ENCODE measurements at regions not wholly inside any gene's neighbourhood (a gene's known extent, or its start where the extent isn't known, plus 50 kb on each side); places are given as distances from the start of the nearest gene placed in this dataset.
"Not testable (repeated sequence)": the region's sequence is repeated elsewhere in the genome, so short reads cannot be mapped to it uniquely, and the experiment has no call there.

DNA sequence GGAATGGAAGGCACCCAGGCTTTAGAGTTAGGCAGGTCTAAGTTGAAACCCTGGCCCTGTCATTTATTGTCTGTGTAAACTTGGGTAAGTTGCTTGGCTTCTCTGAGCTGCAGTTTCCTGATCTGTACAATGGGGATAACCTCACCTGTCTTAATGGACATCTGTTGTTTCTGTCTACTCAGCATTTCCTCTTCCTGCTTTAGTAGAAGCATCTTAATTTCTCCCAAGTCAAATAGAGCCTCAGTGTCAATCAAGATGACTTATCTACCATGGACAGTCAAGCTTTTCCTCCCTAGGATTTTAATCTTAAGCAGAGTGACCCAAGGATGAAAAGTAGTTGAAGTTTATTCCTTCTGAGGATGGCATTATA, 119.7 kb downstream of the FZD1 start:
- DNase-seq (ENCODE audit: extremely low spot score) = no peak
- TF ChIP-seq, protein P1, sequence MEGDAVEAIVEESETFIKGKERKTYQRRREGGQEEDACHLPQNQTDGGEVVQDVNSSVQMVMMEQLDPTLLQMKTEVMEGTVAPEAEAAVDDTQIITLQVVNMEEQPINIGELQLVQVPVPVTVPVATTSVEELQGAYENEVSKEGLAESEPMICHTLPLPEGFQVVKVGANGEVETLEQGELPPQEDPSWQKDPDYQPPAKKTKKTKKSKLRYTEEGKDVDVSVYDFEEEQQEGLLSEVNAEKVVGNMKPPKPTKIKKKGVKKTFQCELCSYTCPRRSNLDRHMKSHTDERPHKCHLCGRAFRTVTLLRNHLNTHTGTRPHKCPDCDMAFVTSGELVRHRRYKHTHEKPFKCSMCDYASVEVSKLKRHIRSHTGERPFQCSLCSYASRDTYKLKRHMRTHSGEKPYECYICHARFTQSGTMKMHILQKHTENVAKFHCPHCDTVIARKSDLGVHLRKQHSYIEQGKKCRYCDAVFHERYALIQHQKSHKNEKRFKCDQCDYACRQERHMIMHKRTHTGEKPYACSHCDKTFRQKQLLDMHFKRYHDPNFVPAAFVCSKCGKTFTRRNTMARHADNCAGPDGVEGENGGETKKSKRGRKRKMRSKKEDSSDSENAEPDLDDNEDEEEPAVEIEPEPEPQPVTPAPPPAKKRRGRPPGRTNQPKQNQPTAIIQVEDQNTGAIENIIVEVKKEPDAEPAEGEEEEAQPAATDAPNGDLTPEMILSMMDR (IDR thresholded peaks at IDR 0.05; ENCODE audit: control extremely low read depth, extremely low read depth, low read depth, missing control alignments) = no peak
- ChIA-PET POLR2A (no interaction called here), CTCF (interaction anchor here (1.4 to 1.7 kb wide), 2 partner anchors 8 to 42 kb away, joined by 3 to 6 read pairs; no protein-coding TSS in a partner anchor)

DNA sequence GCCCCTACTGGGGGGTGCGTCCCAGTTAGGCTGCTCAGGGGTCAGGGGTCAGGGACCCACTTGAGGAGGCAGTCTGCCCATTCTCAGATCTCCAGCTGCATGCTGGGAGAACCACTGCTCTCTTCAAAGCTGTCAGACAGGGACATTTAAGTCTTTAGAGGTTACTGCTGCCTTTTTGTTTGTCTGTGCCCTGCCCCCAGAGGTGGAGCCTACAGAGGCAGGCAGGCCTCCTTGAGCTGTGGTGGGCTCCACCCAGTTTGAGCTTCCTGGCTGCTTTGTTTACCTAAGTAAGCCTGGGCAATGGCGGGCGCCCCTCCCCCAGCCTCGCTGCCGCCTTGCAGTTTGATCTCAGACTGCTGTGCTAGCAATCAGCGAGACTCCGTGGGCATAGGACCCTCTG, 130.5 kb downstream of the FZD1 start:
- CTCF ChIA-PET; POLR2A ChIA-PET; DNase-seq (ENCODE audit: extremely low spot score): not testable (repeated sequence)

DNA sequence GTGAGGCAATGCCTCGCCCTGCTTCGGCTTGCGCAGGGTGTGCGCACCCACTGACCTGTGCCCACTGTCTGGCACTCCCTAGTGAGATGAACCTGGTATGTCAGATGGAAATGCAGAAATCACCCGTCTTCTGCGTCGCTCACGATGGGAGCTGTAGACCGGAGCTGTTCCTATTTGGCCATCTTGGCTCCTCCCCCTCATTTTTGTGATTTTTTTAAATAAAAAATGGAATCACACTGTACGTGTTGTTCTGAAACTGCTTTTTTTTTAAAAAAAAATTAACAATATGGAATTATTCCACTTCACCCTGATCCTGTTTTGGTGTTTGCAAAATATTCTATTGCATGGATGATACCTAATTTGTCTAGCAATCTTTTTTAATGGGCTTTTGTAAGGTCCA, 131.1 kb downstream of the FZD1 start:
- CTCF ChIA-PET; DNase-seq (ENCODE audit: extremely low spot score); POLR2A ChIA-PET: not testable (repeated sequence)

DNA sequence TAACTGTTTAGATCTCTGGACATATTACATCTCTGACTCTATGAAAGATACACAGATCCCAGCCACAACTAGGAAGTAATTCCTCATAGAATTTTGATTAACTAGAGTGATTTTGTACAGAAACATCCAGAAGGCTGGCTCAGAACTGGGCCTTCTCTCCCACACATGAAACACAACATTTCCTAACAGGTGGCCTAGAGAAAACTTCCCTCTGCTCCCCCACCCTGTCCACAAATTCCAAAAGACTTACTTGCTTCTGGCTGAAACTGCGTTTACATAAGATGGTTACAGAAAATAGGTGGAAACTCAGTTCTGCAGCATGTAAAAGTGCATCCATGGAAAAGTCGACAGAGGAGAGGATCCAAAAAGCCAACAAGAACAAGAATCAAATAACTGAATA, 132.9 kb downstream of the FZD1 start:
- DNase-seq (ENCODE audit: extremely low spot score) = no peak
- ChIA-PET CTCF (interaction anchor here (1.0 kb wide), 1 partner anchor 11 kb away, joined by 3 read pairs; no protein-coding TSS in a partner anchor), POLR2A (no interaction called here)
- TF ChIP-seq, protein P1 (IDR thresholded peaks at IDR 0.05; ENCODE audit: control extremely low read depth, extremely low read depth, low read depth, missing control alignments) = no peak

DNA sequence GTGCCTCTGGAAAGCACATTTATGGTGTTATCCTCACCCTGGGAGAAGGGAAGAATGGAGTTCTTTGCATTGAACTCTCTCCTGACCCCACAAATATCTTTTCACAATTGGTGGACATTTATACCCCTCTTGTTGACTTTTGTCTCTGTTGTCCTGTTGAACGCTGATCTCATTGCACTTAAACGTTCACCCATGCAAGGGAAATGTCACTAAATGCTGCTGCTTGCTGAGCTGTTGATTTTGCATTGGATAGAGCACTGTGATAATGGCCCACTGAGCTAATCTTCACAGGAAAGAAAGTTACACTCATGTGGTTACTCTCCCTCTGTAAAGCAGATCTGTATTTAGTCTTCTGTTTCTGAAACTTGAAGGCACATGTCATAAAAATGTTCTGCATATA, 133.4 kb downstream of the FZD1 start:
- no peak for DNase-seq (ENCODE audit: extremely low spot score)
- ChIA-PET POLR2A (no interaction called here), CTCF (interaction anchor here (1.0 kb wide), 1 partner anchor 10 kb away, joined by 3 read pairs; no protein-coding TSS in a partner anchor)
- TF ChIP-seq, protein P1 (IDR thresholded peaks at IDR 0.05; ENCODE audit: control extremely low read depth, extremely low read depth, low read depth, missing control alignments) = no peak

DNA sequence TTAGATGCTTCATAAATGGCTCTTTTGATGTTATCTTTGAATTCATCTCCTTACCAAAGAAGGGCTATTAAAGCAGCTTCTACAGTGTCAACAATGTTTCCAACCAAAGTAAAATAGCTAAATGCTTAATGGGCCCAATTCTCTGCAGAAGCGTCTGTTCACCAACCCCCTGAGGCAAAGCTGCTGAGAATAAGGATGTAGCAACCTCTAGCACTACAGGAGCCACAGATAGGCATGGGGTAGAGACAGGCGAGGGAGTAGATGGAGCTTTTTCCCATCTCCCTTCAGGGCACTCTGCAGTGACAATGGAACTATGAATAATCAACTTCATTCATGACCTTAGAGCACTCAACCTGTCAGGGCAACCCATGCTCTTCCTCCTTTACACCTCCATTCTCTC, 134.1 kb downstream of the FZD1 start:
- POLR2A ChIA-PET = no interaction called here
- no peak for DNase-seq (ENCODE audit: extremely low spot score)

DNA sequence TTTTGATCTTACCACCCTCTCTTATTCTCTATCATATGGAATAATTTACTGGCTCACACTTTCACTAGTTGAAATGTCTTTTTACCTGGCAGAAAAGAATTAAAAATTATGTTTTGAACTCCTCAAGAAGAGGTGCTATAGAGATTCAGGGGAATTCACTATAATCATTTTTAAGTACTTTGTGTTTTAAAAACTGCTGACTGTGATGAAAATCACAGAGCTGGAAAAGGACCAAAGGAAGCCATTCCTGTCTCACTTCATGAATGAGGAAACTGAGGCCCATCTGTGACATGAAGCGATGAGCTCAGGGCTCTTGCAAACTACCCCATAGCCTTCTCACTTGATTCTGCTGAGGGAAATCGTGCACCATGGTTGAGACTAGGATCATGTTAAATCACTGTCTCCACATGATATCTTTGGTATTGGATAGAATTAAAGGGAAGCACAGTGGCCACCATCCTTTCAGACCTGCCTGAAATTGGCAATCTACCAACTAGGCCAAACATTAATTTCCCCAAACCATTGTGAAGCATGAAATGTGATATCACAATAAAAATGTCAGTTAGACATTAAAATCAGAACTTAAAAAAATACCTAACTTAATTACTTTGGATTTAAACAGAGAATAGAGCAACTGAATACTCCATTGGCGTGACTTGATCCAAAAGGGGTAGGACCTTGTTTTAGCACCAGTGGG, 141.0 kb downstream of the FZD1 start:
- ChIA-PET CTCF (interaction anchor here (1.2 kb wide), 1 partner anchor 15 kb away, joined by 3 read pairs; no protein-coding TSS in a partner anchor), POLR2A (no interaction called here)
- TF ChIP-seq, protein P1 (IDR thresholded peaks at IDR 0.05; ENCODE audit: control extremely low read depth, extremely low read depth, low read depth, missing control alignments) = no peak
- no peak for DNase-seq (ENCODE audit: extremely low spot score)

More for the DNA sequence above, 134.1 kb downstream of the FZD1 start:
- CTCF ChIA-PET = interaction anchor here (1.0 kb wide), 1 partner anchor 10 kb away, joined by 3 read pairs; no protein-coding TSS in a partner anchor
- TF ChIP-seq, protein P1 (IDR thresholded peaks at IDR 0.05; ENCODE audit: control extremely low read depth, extremely low read depth, low read depth, missing control alignments) = no peak

DNA sequence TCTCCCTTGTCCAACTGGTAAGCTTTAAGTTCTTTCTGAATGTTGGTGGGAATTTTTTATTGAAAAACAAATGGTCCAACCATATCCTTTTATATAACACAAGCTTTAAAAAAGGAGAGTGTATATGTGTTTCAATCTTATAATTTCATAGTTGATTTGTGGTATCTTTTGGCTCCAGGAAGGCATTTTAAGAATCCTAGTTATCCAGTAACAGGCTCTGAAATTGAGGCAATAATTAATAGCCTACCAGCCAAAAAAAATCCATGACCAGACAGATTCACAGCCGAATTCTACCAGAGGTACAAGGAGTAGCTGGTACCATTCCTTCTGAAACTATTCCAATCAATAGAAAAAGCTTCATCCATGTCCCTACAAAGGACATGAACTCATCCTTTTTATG, 141.6 kb downstream of the FZD1 start:
- DNase-seq (ENCODE audit: extremely low spot score); POLR2A ChIA-PET: not testable (repeated sequence)
- CTCF ChIA-PET = interaction anchor here (1.2 kb wide), 1 partner anchor 14 kb away, joined by 3 read pairs; no protein-coding TSS in a partner anchor

Measured in GM10248 (cell line).